ENCODE measurements at regions not wholly inside any gene's neighbourhood (a gene's known extent, or its start where the extent isn't known, plus 50 kb on each side); places are given as distances from the start of the nearest gene placed in this dataset.

- TF ChIP-seq CREB5 (CRISPR knock-in tag; IDR thresholded peaks at IDR 0.05; ENCODE audit: low read depth): no peak
Observed at GRCh38 chr4:86484241-86484640, 109.9 kb upstream of the PTPN13 start (continued).

GRCh38 chr4:86487738-86488348, 106.3 kb upstream of the PTPN13 start:
- TF ChIP-seq ZNF565 (CRISPR knock-in tag; conservative IDR thresholded peaks at IDR 0.05; ENCODE audit: low read depth) (no peak), ZNF8 (CRISPR knock-in tag; IDR thresholded peaks at IDR 0.05) (no peak), PATZ1 (CRISPR knock-in tag; IDR thresholded peaks at IDR 0.05; ENCODE audit: borderline replicate concordance) (no peak), ESRRG (CRISPR knock-in tag; IDR thresholded peaks at IDR 0.05) (no peak), SNAI2 (CRISPR knock-in tag; IDR thresholded peaks at IDR 0.05) (no peak), TSHZ2 (CRISPR knock-in tag; IDR thresholded peaks at IDR 0.05) (no peak), CSRNP3 (CRISPR knock-in tag; IDR thresholded peaks at IDR 0.05) (no peak), CSDC2 (CRISPR knock-in tag; IDR thresholded peaks at IDR 0.05) (no peak), ZFP3 (CRISPR knock-in tag; IDR thresholded peaks at IDR 0.05) (no peak), ZNF70 (CRISPR knock-in tag; IDR thresholded peaks at IDR 0.05) (no peak), PPARA (CRISPR knock-in tag; IDR thresholded peaks at IDR 0.05; ENCODE audit: borderline replicate concordance) (no peak), ARNTL (CRISPR knock-in tag; IDR thresholded peaks at IDR 0.05; ENCODE audit: borderline replicate concordance, low read depth) (no peak), BACH2 (CRISPR knock-in tag; IDR thresholded peaks at IDR 0.05; ENCODE audit: borderline replicate concordance) (no peak), RARB (CRISPR knock-in tag; IDR thresholded peaks at IDR 0.05) (no peak)
- no peak for ATAC-seq

- no peak for TF ChIP-seq ZFP30 (CRISPR knock-in tag; IDR thresholded peaks at IDR 0.05)
- TF ChIP-seq ARNTL (CRISPR knock-in tag; IDR thresholded peaks at IDR 0.05; ENCODE audit: borderline replicate concordance, low read depth): no peak
- no peak for TF ChIP-seq CSDC2 (CRISPR knock-in tag; IDR thresholded peaks at IDR 0.05)
- TF ChIP-seq ZC3H10 (CRISPR knock-in tag; IDR thresholded peaks at IDR 0.05): no peak
- no peak for TF ChIP-seq ZNF565 (CRISPR knock-in tag; conservative IDR thresholded peaks at IDR 0.05; ENCODE audit: low read depth)
- TF ChIP-seq CREB5 (CRISPR knock-in tag; IDR thresholded peaks at IDR 0.05; ENCODE audit: low read depth): no peak
- TF ChIP-seq TCF4 (CRISPR knock-in tag; IDR thresholded peaks at IDR 0.05; ENCODE audit: borderline replicate concordance): no peak
- no peak for TF ChIP-seq ISL1 (CRISPR knock-in tag; IDR thresholded peaks at IDR 0.05)
- no peak for TF ChIP-seq TSHZ2 (CRISPR knock-in tag; IDR thresholded peaks at IDR 0.05)
- TF ChIP-seq TOX (CRISPR knock-in tag; IDR thresholded peaks at IDR 0.05; ENCODE audit: borderline replicate concordance): no peak
- ATAC-seq: no peak
Observed at GRCh38 chr4:86493460-86493859, 100.7 kb upstream of the PTPN13 start.
